ENCODE measurements at regions not wholly inside any gene's neighbourhood (a gene's known extent, or its start where the extent isn't known, plus 50 kb on each side); places are given as distances from the start of the nearest gene placed in this dataset.

- Mint-ChIP-seq H3K27ac (no peak overlapping the region), H3K4me3 (no peak overlapping the region), H3K36me3 (no peaks in the 10 kb centered on the region), H3K4me1 (ENCODE audit: unreplicated experiment) (no peaks in the 10 kb centered on the region), H3K9me3 (no peaks in the 10 kb centered on the region), H3K27me3 (no peaks in the 10 kb centered on the region)
- no peak for DNase-seq (ENCODE audit: extremely low spot score, unreplicated experiment)
- no peak for TF ChIP-seq CTCF (conservative IDR thresholded peaks at IDR 0.05)
Measured at GRCh38 chr14:29166507-29166906, 399.9 kb downstream of the FOXG1 start.

GRCh38 chr14:29168149-29168548, 401.6 kb downstream of the FOXG1 start:
- TF ChIP-seq CTCF (conservative IDR thresholded peaks at IDR 0.05): no peak
- Mint-ChIP-seq H3K36me3 (no peaks in the 10 kb centered on the region), H3K27ac (no peak overlapping the region), H3K4me1 (ENCODE audit: unreplicated experiment) (no peaks in the 10 kb centered on the region), H3K9me3 (no peaks in the 10 kb centered on the region), H3K4me3 (no peak overlapping the region), H3K27me3 (no peaks in the 10 kb centered on the region)
- DNase-seq (ENCODE audit: extremely low spot score, unreplicated experiment): no peak

GRCh38 chr14:29169408-29169807, 402.8 kb downstream of the FOXG1 start:
- H3K9me3 Mint-ChIP-seq: no peaks in the 10 kb centered on the region
- TF ChIP-seq CTCF (conservative IDR thresholded peaks at IDR 0.05): no peak
- H3K27me3 Mint-ChIP-seq: no peaks in the 10 kb centered on the region
- H3K27ac Mint-ChIP-seq: no peak overlapping the region
- no peak for DNase-seq (ENCODE audit: extremely low spot score, unreplicated experiment)
- H3K4me3 Mint-ChIP-seq: no peak overlapping the region
- H3K36me3 Mint-ChIP-seq: no peaks in the 10 kb centered on the region
- no peaks in the 10 kb centered on the region for H3K4me1 Mint-ChIP-seq (ENCODE audit: unreplicated experiment)

GRCh38 chr14:29175706-29176105, 409.1 kb downstream of the FOXG1 start:
- TF ChIP-seq CTCF (conservative IDR thresholded peaks at IDR 0.05): no peak
- H3K36me3 Mint-ChIP-seq: no peaks in the 10 kb centered on the region
- H3K9me3 Mint-ChIP-seq: no peaks in the 10 kb centered on the region
- H3K27me3 Mint-ChIP-seq: no peaks in the 10 kb centered on the region
- no peak for DNase-seq (ENCODE audit: extremely low spot score, unreplicated experiment)
- H3K4me1 Mint-ChIP-seq (ENCODE audit: unreplicated experiment): no peaks in the 10 kb centered on the region
- no peak overlapping the region for H3K4me3 Mint-ChIP-seq
- no peak overlapping the region for H3K27ac Mint-ChIP-seq

GRCh38 chr14:29176876-29177275, 410.3 kb downstream of the FOXG1 start:
- no peak for DNase-seq (ENCODE audit: extremely low spot score, unreplicated experiment)
- Mint-ChIP-seq H3K27ac (no peak overlapping the region), H3K27me3 (no peaks in the 10 kb centered on the region), H3K4me1 (ENCODE audit: unreplicated experiment) (no peaks in the 10 kb centered on the region), H3K4me3 (no peak overlapping the region), H3K36me3 (no peaks in the 10 kb centered on the region), H3K9me3 (no peaks in the 10 kb centered on the region)
- TF ChIP-seq CTCF (conservative IDR thresholded peaks at IDR 0.05): no peak

- Mint-ChIP-seq H3K27me3 (no peaks in the 10 kb centered on the region), H3K9me3 (no peaks in the 10 kb centered on the region), H3K4me3 (no peak overlapping the region), H3K27ac (no peak overlapping the region), H3K4me1 (ENCODE audit: unreplicated experiment) (no peaks in the 10 kb centered on the region), H3K36me3 (no peaks in the 10 kb centered on the region)
- TF ChIP-seq CTCF (conservative IDR thresholded peaks at IDR 0.05): no peak
- DNase-seq (ENCODE audit: extremely low spot score, unreplicated experiment): no peak
Measured at GRCh38 chr14:29178971-29179370, 412.4 kb downstream of the FOXG1 start.
